HEK293 (cell line): ENCODE measurements at regions not wholly inside any gene's neighbourhood (a gene's known extent, or its start where the extent isn't known, plus 50 kb on each side); places are given as distances from the start of the nearest gene placed in this dataset.

Experiments
- BCL11A ChIP-seq: fragments of 450-650 bp; formaldehyde crosslinking; IDR thresholded peaks from 2 replicates; pipeline ENCODE4 v1.5.1; 2016; ENCODE audit warnings: low read depth, missing biosample characterization, missing genetic modification characterization
- ZNF184 ChIP-seq: fragments of 450-650 bp; IDR thresholded peaks from 2 replicates; pipeline ENCODE4 v1.5.1; 2018; ENCODE audit warnings: missing biosample characterization, mild to moderate bottlenecking, missing genetic modification characterization
- ZNF350 ChIP-seq: fragments of 450-650 bp; formaldehyde crosslinking; IDR thresholded peaks from 2 replicates; pipeline ENCODE4 v1.5.0; 2017; ENCODE audit warnings: missing biosample characterization, mild to moderate bottlenecking, missing genetic modification characterization
- ZNF670 ChIP-seq: fragments of 450-650 bp; formaldehyde crosslinking; IDR thresholded peaks from 2 replicates; pipeline ENCODE4 v1.5.1; 2016; ENCODE audit warnings: missing biosample characterization, missing genetic modification characterization, low read depth
- ZNF701 ChIP-seq: fragments of 450-650 bp; formaldehyde crosslinking; IDR thresholded peaks from 2 replicates; pipeline ENCODE4 v1.5.1; 2016; ENCODE audit warnings: missing biosample characterization, missing genetic modification characterization
- ZNF76 ChIP-seq: fragments of 450-650 bp; formaldehyde crosslinking; IDR thresholded peaks from 2 replicates; pipeline ENCODE4; 2016; ENCODE audit warnings: low read depth, missing biosample characterization, missing genetic modification characterization, borderline replicate concordance
- ZNF768 ChIP-seq: fragments of 450-650 bp; formaldehyde crosslinking; IDR thresholded peaks from 2 replicates; pipeline ENCODE4 v1.5.1; 2018; ENCODE audit warnings: missing biosample characterization, mild to moderate bottlenecking, missing genetic modification characterization
- ZSCAN30 ChIP-seq: fragments of 450-650 bp; IDR thresholded peaks from 2 replicates; pipeline ENCODE4 v1.5.1; 2018; ENCODE audit warnings: missing biosample characterization, mild to moderate bottlenecking, missing genetic modification characterization, moderate library complexity
- TF ChIP-seq, protein P1 (sequence below): fragments of 450-650 bp; formaldehyde crosslinking; IDR thresholded peaks from 2 replicates; pipeline ENCODE4 v1.5.1; 2016; ENCODE audit warnings: missing biosample characterization, missing genetic modification characterization
- TF ChIP-seq, protein P2 (sequence below): fragments of 450-650 bp; formaldehyde crosslinking; IDR thresholded peaks from 2 replicates; pipeline ENCODE4 v1.5.1; 2016; ENCODE audit warnings: missing biosample characterization, missing genetic modification characterization

DNA sequence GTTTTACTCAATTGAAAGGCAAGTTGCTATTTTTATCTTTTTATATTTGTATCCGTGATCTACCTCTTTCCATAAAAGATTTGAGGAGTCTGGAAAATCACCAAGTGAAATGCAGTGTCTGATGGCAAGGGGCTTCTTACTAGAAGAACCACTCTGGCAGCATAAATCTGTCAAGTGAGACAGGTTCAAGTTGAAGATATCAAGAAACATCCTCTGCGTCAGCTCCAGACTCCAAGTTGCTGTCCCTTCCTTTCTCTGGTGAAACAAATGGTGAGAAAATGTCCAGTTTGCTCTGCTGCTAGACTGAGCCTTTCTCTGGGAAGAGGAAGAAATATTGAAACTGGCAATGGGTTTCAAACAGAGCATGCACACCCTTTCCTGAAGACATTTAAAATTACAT, 411.2 kb downstream of the PLPP3 start:
- TF ChIP-seq, protein P1, sequence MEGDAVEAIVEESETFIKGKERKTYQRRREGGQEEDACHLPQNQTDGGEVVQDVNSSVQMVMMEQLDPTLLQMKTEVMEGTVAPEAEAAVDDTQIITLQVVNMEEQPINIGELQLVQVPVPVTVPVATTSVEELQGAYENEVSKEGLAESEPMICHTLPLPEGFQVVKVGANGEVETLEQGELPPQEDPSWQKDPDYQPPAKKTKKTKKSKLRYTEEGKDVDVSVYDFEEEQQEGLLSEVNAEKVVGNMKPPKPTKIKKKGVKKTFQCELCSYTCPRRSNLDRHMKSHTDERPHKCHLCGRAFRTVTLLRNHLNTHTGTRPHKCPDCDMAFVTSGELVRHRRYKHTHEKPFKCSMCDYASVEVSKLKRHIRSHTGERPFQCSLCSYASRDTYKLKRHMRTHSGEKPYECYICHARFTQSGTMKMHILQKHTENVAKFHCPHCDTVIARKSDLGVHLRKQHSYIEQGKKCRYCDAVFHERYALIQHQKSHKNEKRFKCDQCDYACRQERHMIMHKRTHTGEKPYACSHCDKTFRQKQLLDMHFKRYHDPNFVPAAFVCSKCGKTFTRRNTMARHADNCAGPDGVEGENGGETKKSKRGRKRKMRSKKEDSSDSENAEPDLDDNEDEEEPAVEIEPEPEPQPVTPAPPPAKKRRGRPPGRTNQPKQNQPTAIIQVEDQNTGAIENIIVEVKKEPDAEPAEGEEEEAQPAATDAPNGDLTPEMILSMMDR: no peak
- TF ChIP-seq ZNF701 (tag by site-specific recombination): no peak
- no peak for TF ChIP-seq ZNF184
- TF ChIP-seq ZNF350 (tag by site-specific recombination): no peak
- no peak for TF ChIP-seq ZNF76 (tag by site-specific recombination)
- no peak for TF ChIP-seq ZNF768 (tag by site-specific recombination)
- no peak for TF ChIP-seq ZNF670 (tag by site-specific recombination)
- TF ChIP-seq BCL11A (tag by site-specific recombination): no peak
- TF ChIP-seq ZSCAN30 (tag by site-specific recombination): no peak
- TF ChIP-seq, protein P2, sequence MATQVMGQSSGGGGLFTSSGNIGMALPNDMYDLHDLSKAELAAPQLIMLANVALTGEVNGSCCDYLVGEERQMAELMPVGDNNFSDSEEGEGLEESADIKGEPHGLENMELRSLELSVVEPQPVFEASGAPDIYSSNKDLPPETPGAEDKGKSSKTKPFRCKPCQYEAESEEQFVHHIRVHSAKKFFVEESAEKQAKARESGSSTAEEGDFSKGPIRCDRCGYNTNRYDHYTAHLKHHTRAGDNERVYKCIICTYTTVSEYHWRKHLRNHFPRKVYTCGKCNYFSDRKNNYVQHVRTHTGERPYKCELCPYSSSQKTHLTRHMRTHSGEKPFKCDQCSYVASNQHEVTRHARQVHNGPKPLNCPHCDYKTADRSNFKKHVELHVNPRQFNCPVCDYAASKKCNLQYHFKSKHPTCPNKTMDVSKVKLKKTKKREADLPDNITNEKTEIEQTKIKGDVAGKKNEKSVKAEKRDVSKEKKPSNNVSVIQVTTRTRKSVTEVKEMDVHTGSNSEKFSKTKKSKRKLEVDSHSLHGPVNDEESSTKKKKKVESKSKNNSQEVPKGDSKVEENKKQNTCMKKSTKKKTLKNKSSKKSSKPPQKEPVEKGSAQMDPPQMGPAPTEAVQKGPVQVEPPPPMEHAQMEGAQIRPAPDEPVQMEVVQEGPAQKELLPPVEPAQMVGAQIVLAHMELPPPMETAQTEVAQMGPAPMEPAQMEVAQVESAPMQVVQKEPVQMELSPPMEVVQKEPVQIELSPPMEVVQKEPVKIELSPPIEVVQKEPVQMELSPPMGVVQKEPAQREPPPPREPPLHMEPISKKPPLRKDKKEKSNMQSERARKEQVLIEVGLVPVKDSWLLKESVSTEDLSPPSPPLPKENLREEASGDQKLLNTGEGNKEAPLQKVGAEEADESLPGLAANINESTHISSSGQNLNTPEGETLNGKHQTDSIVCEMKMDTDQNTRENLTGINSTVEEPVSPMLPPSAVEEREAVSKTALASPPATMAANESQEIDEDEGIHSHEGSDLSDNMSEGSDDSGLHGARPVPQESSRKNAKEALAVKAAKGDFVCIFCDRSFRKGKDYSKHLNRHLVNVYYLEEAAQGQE: no peak
